Activated CD4-positive, alpha-beta T cell treated with anti-CD3 and anti-CD28 coated beads, Interleukin-10, Interleukin-2, amounts not matched to agents 100 ng/mL and 50 ng/mL, durations not matched to agents 16 hours and 8 hours (primary cell): ENCODE measurements at regions not wholly inside any gene's neighbourhood (a gene's known extent, or its start where the extent isn't known, plus 50 kb on each side); places are given as distances from the start of the nearest gene placed in this dataset.

Experiments
- DNase-seq: peaks from one replicate; pipeline ENCODE4 v3.0.0-alpha.2; 2020

GRCh38 chr10:57785068-57785467 is 482.6 kb downstream of the IPMK start:
- no peak for DNase-seq

DNA sequence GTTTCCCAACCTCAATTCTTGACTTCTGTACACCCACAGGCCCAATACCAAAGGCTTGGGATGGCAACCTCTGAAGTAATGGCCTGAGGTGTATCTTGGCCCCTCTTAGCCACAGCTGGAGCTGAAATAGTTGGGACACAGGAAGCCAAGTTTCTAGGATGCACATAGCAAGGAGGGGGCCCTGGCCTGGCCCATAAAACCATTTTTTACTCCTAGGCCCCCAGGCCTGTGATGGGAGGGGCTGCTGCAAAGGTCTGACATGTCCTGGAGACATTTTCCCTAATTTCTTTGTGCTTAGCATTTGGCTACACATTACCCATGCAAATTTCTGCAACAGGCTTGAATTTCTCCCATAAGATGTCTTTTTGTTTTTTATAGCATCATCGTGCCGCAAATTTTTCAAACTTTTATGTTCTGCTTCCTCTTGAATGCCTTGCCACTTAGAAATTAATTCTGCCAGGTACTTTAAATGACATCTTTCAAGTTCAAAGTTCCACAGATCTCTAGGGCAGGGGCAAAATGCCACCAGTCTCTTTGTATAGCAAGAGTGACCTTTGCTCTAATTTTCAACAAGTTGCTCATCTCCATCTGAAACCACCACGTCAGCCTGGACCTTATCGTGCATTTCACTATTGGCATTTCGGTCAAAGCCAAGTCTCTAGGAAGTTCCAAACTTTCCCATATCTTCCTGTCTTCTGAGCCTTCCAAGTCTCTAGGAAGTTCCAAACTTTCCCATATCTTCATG is 490.8 kb downstream of the IPMK start:
- no peak for DNase-seq

GRCh38 chr10:57775250-57775649 is 492.4 kb downstream of the IPMK start:
- DNase-seq: no peak

- DNase-seq: no peak
Observed at GRCh38 chr10:57769298-57769697, 498.4 kb downstream of the IPMK start.

- no peak for DNase-seq
Observed at GRCh38 chr10:57759777-57760176, 507.9 kb downstream of the IPMK start.

DNA sequence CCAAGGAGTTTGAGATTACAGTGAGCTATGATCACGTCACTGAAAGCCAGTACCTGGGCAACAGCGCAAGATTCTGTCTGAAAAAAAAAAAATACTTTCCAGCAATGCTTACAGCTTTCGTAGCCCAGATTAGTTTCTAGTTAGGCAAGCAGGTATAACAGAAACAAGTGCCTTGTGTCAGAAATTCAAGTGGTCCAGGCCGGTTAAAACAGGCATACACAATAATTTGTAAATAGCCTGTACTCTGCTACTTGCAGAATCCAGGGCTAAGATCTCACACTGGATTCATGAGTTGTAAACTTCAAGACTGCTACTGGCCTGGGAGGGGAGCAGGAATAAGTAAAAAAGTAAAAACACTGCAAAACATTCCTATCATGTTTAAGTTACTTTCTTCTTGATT is 512.9 kb downstream of the IPMK start:
- no peak for DNase-seq

- no peak for DNase-seq
Observed at GRCh38 chr10:57743711-57744110, 524.0 kb downstream of the IPMK start.

- no peak for DNase-seq
Observed at GRCh38 chr10:57741751-57742150, 525.9 kb downstream of the IPMK start.

GRCh38 chr10:57723305-57723704 is 544.4 kb downstream of the IPMK start:
- DNase-seq: no peak

GRCh38 chr10:57716884-57717283 is 550.8 kb downstream of the IPMK start:
- no peak for DNase-seq

DNA sequence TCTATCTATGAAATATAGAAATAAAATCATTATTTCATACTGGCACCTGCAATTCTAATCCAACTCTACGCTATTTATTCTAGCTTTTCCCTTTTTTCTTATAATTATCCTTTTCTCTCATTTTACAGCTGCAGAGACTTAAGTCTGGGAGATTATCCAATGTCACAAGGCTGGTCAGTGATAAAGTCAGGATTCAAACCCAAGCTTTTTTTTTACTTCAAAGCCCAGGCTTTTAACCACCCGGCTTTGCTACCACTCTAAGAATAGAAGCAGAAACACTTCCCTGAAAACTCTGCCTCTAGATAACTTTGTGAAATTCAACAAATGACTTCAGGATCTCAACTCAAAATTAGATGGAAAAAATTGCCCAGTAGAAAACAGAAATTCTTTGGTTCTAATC is 552.5 kb downstream of the IPMK start:
- no peak for DNase-seq

DNA sequence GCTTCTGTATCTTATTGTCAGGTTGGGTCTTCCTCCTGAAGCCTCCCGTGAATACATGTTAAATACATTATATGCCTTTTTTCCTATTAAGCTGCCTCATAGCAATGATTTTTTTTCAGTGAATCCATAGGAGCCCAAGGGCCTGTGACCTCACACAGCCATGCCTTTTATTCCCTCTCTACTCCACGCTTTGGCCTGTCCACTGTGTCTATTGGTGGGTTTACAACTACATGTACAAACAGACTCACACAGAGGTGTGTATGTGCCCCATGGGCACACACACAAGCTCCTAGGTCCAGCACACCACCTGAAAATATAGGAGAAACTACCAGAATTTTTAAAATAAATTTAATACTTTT is 560.4 kb downstream of the IPMK start:
- DNase-seq: no peak

DNA sequence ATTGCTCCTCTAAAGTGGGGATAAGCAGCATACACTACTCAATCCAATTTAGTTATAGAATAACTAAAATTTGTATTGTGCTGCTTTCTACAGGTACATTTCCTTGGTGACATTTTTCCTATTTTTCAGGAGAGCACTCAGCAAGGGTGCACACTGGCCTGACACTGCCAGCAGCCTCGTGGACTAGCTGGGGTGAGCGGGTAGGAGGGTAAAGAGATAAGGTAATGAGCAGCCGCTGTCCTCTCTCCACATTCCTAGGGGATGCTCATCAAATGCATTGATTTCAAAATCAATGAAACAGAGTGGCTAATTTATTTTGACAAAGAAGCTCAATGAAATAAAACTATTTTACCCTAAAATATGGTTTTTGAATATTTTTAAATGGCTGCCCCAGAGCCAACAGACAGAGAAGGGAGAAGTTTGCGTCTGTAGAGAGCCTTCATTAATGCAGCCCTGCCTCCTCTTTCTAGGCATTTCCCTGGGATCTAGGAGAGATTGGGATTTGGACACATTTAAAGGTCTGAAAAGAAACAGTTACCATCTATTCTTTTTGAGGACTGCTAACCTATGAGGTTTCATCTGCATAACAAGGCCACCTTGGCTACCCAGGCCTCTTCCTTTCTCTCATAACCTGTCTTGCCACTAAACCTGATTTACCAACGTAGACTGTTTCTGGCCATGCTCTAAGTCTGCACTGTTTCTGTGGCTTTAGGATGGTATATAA is 561.0 kb downstream of the IPMK start:
- DNase-seq: no peak

DNA sequence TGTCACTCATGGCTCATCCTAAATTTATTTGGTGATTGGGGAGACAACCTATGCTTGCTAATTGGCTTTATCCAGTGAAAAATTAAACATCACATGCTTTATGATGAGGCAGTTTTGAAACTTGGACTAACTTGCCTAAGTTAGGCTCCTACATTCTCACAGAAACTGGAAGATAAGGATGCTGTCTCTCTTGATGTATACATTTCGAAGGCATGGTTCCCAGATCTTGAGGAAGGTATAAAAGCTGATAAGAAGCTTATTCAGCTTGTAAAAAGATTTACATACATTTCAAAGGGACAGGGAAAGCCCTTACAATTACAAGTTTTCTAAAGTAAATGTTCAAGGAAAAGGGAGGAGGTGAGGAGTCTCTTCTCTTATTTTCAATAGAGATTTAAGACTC is 561.7 kb downstream of the IPMK start:
- no peak for DNase-seq

GRCh38 chr10:57699944-57700343 is 567.8 kb downstream of the IPMK start:
- no peak for DNase-seq

DNA sequence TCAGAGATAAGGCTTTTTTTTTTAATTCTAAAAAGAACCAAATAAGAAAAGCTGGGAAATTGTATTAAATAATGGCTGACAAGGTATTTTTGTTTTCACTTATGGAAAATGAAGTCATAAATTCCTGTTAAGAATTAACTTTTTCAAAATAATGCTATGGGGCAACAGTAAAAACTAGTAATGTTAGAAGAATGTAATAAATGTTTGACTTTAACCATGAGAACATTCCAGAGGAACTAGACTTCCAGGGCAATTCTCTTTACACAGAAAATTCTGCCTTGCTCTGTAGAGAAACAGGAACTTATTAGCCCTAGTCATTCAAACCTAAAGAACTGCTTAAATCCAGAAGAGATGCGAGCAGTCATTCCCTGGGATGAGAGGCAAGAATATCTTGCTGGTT is 571.1 kb downstream of the IPMK start:
- no peak for DNase-seq

DNA sequence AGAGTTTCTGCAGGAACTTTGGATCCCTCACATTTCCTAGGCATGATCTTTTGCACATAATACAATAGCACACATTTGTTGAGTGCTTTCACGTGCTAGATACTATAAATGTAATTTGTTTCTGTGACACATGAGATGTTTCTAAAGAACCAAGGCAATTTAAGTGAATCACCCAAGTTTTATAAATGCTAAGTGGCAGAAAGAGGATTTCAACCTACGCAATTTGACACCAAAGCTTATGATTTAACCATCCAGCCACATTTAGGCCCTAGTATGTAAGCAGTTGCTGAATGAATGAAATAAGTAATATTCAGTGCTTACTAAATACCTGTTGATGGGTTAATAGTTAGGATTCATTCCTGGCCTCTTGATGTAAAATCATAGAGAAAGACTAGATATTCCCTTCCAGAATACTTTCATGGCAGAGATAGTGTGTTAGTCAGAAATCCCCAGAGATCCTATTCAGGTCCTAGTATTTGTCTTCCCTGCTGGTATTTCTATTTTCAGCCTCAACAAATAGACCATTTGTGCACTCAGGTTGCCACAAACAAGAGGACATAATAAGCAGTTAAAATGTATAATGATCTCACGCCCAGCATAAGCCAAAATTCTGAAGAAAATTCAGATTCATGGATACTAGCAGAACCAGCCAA is 572.6 kb downstream of the IPMK start:
- no peak for DNase-seq

DNA sequence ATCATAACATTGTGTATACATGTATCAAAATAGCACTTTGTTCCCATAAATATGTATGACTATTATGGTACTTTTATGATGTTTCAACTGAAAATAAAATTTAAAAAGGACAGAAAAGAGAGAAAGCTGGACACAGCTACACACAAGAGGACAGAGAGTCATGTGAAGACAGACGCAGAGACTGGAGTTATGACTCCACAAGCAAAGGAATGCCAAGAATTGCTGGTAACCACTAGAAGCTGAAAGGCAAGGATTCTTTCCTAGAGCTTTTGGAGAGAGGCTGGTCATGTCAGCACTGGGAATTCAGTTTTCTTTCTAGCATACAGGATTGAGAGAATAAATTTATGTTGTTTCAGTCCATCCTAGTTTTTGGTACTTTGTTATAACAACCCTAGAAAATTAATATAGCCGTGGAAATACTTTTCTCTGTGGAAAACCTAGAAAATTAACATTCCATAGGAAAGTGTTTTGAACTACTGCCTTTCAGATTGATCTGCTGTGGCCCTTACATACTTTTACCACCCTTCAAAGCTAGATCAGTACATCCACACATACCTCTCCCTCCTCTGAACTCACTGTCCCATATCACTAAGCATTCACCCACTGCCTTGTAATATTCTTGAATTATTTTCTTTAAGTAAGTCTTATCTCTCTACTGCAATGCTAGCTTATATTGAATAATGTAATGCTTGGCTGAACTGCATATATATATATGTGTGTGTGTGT is 575.3 kb downstream of the IPMK start:
- no peak for DNase-seq

DNA sequence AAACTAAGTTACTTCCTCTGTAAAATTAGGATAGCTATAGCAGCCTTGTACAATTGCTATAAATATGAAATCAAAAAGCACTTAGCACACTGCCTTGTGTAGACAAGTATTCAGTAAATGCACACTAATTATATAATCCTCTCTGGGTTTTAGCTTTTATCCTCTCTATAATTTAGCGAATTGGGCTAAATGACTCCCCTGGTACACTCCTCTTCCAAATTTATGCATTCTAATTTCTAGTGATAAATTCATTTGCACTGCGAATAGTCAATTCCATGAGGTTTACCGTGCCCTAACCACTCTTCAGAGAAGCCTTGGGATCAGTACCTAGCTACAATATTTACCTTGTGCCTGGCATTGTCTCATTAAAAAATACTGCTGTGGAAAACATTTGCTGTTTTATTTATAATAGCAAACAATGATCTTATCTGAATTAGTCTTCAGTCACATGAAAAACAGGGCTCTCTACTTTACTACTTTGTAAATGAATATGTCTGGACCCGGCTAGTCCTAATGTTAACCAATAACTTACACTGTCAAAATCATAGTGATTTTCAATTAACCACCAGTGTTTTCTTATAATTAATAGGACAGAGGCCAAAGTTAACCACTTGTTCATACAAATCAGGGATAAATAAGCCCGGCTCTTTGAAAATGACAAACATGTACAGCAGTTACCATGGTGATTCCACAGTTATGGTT is 577.9 kb downstream of the IPMK start:
- DNase-seq: no peak

GRCh38 chr10:57679916-57680315 is 587.8 kb downstream of the IPMK start:
- DNase-seq: no peak

GRCh38 chr10:57675125-57675524 is 592.6 kb downstream of the IPMK start:
- DNase-seq: no peak

- DNase-seq: no peak
Observed at GRCh38 chr10:57673446-57673960, 594.2 kb downstream of the IPMK start.

- DNase-seq: no peak
Observed at GRCh38 chr10:57664815-57665214, 602.9 kb downstream of the IPMK start.
